GM12874 (cell line): ENCODE measurements at regions not wholly inside any gene's neighbourhood (a gene's known extent, or its start where the extent isn't known, plus 50 kb on each side); places are given as distances from the start of the nearest gene placed in this dataset.

ENCODE experiments used
- TF ChIP-seq, protein P1 (sequence below): IDR thresholded peaks from 2 replicates; pipeline ENCODE4 v1.5.1; 2011; ENCODE audit warnings: low read depth, mild to moderate bottlenecking, control low read depth, low read length, moderate library complexity; ENCODE audit not compliant: insufficient read depth

DNA sequence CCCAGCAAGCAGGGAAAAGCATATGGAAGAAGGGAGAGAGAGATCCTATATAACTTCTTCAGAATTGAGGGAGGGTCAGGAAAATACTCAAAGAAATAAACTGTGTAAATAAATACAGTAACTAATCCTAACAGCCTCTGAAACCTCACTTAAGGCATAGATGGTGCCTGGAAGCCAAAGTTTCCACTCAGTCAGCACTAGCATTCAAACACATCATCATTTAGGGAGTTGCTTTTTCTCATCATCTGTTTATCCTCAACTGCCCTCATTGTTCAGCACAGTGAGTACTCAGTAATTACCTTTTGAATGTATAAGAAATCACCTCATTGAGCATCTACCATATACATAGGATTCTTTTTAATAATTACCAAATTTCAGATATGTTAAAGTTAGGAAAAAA, 262.9 kb downstream of the C1D start:
- TF ChIP-seq, protein P1, sequence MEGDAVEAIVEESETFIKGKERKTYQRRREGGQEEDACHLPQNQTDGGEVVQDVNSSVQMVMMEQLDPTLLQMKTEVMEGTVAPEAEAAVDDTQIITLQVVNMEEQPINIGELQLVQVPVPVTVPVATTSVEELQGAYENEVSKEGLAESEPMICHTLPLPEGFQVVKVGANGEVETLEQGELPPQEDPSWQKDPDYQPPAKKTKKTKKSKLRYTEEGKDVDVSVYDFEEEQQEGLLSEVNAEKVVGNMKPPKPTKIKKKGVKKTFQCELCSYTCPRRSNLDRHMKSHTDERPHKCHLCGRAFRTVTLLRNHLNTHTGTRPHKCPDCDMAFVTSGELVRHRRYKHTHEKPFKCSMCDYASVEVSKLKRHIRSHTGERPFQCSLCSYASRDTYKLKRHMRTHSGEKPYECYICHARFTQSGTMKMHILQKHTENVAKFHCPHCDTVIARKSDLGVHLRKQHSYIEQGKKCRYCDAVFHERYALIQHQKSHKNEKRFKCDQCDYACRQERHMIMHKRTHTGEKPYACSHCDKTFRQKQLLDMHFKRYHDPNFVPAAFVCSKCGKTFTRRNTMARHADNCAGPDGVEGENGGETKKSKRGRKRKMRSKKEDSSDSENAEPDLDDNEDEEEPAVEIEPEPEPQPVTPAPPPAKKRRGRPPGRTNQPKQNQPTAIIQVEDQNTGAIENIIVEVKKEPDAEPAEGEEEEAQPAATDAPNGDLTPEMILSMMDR, result no peak

DNA sequence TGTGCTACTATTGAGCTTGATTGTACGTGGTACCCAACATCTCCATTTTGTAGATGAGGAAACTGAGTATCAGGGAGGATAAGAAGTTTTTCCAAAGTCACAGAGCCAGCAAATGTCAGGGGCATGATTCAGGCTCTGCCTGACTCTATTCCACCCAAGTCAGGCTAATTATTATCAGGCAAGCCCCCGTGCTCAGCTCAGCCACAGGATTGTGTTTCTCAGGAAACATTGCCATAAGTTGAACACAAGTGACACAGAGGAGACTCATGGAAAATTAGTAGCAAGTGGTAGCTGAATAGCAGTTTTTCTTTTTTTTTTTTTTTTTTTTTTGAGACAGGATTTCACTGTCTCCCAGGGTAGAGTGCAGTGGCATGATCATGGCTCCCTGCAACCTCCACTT, 260.5 kb downstream of the C1D start:
- TF ChIP-seq, protein P1, result no peak

DNA sequence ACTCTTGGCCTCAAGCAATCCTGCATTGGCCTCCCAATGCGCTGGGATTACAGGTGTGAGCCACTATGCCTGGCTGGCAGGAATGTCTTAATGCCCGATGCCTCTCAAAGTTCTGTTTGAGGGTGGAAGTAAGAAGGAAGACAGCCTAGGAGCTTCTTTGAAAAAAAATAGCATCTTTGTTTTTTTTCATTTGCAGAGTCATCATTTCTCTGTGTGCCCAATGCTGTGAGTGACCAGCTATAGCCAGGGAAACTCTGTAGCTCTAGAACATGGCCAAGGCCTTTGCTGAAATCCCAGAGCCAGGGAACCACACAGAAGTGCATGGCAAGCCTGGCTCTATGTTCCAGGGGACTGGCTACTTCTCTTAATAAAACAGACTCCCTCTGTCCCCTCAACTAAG, 260.0 kb downstream of the C1D start:
- TF ChIP-seq, protein P1, result no peak

DNA sequence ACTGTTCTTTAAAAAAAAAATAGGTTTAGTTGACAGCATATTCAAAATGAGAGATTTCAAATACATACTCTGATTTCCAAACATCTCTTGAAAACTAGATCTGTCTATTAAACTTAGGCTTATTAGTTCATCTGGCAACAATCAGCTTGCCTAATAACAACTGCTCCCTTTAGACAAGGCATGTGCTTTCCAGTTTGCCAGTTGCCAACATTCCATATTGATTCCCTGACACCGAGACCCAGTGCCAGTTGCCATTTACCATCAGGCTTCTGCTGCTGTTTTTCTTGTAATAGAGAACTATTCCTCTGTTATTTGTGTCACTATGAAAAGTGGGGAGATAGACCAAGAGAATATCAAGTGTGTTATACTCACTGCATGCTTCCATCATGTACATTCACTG, 256.0 kb downstream of the C1D start:
- TF ChIP-seq, protein P1, result no peak

DNA sequence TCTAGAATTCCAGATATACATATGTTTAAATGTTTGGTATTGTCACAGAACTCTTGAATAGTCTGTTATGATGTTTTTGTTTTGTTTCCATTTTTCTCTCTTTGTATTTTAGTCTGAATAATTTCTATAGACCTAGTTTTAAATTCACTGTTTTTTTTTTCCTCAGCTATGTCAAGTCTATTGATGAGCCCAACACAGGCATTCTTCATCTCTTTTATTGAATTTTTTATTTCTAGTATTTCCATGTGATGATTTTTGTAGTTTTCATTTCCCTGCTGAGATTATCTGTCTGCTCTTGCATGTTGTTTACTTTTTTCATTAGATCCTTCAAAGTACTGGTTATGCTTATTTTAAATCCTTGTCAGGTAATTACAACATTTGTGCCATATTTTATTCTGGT, 254.7 kb downstream of the C1D start:
- TF ChIP-seq, protein P1, result no peak

DNA sequence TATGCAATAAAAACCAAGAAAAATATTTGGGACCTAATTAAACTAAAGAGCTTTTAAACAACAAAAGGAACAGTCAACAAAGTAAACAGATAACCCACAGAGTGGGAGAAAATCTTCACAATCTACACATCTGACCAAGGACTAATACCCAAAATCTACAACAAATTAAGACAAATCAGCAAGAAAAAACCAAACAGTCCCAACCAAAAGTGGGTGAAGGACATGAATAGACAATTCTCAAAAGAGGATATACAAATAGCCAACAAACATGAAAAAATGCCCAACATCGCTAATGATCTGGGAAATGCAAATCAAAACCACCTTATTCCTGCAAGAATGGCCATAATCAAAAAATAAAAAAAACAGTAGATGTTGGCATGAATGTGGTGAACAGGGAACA, 250.1 kb downstream of the C1D start:
- TF ChIP-seq, protein P1, result no peak

DNA sequence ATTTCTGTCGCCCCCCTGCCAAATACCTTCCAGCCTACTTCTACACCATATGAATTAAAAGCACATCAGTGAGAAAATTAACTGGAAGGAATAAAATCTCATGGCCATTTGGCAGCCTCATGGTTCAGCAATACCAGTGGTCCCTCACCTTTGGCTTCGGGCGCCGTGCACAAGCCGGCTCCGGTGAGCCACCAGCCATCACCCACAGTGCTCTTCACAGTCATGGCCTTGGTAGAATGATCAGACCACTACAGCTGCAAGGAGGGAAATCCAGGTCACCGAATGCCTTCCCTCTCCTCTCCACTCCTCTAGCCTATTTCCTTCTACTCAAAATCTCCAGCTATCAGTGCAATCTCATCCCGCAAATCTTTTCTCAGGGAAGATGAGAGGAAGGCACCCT, 239.1 kb downstream of the C1D start:
- TF ChIP-seq, protein P1, result no peak

DNA sequence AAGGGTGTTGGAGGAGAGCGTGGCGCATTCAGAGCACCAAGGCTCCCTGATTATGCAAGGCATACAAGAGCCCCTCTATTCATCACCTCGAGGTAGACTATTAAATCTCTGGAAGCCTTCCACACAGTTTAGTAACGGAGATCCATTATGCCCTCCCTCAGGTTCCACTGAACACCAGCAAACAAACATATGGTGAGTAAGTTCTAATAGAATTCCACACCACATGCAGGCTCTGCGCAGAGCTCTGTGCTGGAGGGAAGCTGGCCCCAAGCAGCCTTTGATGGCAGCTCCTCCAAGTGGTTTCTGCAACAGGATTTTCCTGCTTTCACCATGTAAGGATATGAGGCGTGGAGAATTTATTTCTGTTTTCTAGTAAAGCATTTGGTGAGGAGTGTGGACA, 238.6 kb downstream of the C1D start:
- TF ChIP-seq, protein P1, result no peak
